Colonic mucosa (tissue), 4 donors: ENCODE measurements at regions not wholly inside any gene's neighbourhood (a gene's known extent, or its start where the extent isn't known, plus 50 kb on each side); places are given as distances from the start of the nearest gene placed in this dataset.

Source experiments
- DNase-seq: peaks from one replicate; pipeline ENCODE4 v3.0.0-alpha.2; 2020
- H3K27ac ChIP-seq: fragments of 200-600 bp; one replicate; pipeline ENCODE4 v1.8.0; 2021
- H3K27me3 ChIP-seq: fragments of 200-600 bp; one replicate; pipeline ENCODE4 v1.8.0; 2021
- H3K36me3 ChIP-seq: fragments of 200-600 bp; one replicate; pipeline ENCODE4 v1.8.0; 2021
- H3K4me1 ChIP-seq: fragments of 200-600 bp; one replicate; pipeline ENCODE4 v1.8.0; 2021; ENCODE audit warnings: mild to moderate bottlenecking
- H3K4me3 ChIP-seq: fragments of 200-600 bp; one replicate; pipeline ENCODE4 v1.8.0; 2021
- H3K9ac ChIP-seq, 2 donors: one replicate each; pipeline ENCODE4 v1.7.0; 2013; ENCODE audit warnings: control low read depth in 2 of 2, low read depth in 2 of 2, low read length in 2 of 2
- H3K9me3 ChIP-seq: fragments of 200-600 bp; one replicate; pipeline ENCODE4 v1.8.0; 2021
- intact Hi-C: fragments of 100-400 bp; cut with DNase I; formaldehyde crosslinking; loops from one replicate; pipeline ENCODE4 v1.14.1; 2022
- TF ChIP-seq, protein P1 (sequence below): fragments of 200-600 bp; IDR thresholded peaks from one replicate; pipeline ENCODE4 v1.8.0; 2022; ENCODE audit warnings: antibody characterized with exemption, mild to moderate bottlenecking
- donor health status: healthy.
- donor health status: DM: no; HTN: no; CAD: no.
- donor health status: DM: no; HTN: no; CAD: no.

DNA sequence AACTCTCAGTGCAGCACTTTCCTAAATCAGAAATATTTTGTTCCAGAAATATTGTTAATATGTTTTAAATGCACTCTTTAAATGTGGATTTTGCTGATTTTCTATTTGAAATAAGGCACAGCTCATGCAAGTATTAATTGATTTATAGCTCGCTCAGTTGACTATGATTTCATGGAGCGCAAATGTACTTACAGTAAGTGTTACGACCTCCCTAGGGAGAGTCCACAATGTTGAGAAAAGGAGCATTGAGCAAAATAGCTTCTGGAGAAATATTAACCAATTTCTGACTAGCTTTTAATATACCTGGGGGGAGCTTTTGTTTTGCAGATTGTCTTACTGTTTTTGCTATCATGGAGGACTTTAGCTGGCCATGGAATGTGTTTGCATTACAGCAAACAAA, 1687.5 kb downstream of the STIM2 start:
- Histone ChIP-seq H3K4me3 (no peak overlapping the region), H3K27me3 (no peaks in the 10 kb centered on the region), H3K9ac (no peak overlapping the region), H3K4me1 (no peaks in the 10 kb centered on the region), H3K9me3 (no peaks in the 10 kb centered on the region), H3K27ac (no peak overlapping the region), H3K36me3 (no peaks in the 10 kb centered on the region)
- intact Hi-C loops, result no loop called here
- no peak for DNase-seq
- TF ChIP-seq, protein P1, sequence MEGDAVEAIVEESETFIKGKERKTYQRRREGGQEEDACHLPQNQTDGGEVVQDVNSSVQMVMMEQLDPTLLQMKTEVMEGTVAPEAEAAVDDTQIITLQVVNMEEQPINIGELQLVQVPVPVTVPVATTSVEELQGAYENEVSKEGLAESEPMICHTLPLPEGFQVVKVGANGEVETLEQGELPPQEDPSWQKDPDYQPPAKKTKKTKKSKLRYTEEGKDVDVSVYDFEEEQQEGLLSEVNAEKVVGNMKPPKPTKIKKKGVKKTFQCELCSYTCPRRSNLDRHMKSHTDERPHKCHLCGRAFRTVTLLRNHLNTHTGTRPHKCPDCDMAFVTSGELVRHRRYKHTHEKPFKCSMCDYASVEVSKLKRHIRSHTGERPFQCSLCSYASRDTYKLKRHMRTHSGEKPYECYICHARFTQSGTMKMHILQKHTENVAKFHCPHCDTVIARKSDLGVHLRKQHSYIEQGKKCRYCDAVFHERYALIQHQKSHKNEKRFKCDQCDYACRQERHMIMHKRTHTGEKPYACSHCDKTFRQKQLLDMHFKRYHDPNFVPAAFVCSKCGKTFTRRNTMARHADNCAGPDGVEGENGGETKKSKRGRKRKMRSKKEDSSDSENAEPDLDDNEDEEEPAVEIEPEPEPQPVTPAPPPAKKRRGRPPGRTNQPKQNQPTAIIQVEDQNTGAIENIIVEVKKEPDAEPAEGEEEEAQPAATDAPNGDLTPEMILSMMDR, result no peak

GRCh38 chr4:28548594-28548993, 1688.0 kb downstream of the STIM2 start:
- Histone ChIP-seq H3K36me3 (no peaks in the 10 kb centered on the region), H3K9ac (no peak overlapping the region), H3K4me3 (no peak overlapping the region), H3K4me1 (no peaks in the 10 kb centered on the region), H3K27me3 (no peaks in the 10 kb centered on the region), H3K27ac (no peak overlapping the region), H3K9me3 (no peaks in the 10 kb centered on the region)
- no peak for DNase-seq
- TF ChIP-seq, protein P1, result no peak
- intact Hi-C loops, result no loop called here

- no peaks in the 10 kb centered on the region for H3K36me3 ChIP-seq
- no peak overlapping the region for H3K27ac ChIP-seq
- H3K4me3 ChIP-seq, result no peak overlapping the region
- DNase-seq, result no peak
- TF ChIP-seq, protein P1, result no peak
- no peak overlapping the region for H3K9ac ChIP-seq
- no peaks in the 10 kb centered on the region for H3K27me3 ChIP-seq
- intact Hi-C loops, result no loop called here
- H3K4me1 ChIP-seq, result no peaks in the 10 kb centered on the region
- no peaks in the 10 kb centered on the region for H3K9me3 ChIP-seq
Measured at GRCh38 chr4:28555866-28556265, 1695.2 kb downstream of the STIM2 start.

DNA sequence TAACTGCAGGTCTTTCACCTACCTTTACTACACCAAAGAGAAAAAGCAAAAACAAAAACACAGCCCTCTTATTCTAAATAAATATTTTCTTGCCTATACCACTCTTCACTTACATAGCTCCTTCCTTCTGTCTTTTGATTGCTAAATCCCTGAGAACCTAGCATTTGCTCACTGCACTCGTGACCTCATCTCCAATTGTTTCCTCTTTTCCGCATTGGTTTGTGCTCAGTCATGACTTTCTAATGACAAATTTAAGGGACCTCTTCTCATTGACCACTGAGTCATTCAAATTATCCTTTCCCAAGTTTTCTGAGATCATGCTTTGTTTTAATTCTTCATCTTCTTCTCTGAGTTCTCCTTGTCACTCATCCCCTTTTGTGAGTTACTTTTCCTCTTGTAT, 1697.1 kb downstream of the STIM2 start:
- Histone ChIP-seq H3K4me1 (no peaks in the 10 kb centered on the region), H3K36me3 (no peaks in the 10 kb centered on the region), H3K9ac (no peak overlapping the region), H3K9me3 (no peaks in the 10 kb centered on the region), H3K27ac (no peak overlapping the region), H3K27me3 (no peaks in the 10 kb centered on the region), H3K4me3 (no peak overlapping the region)
- no peak for DNase-seq
- intact Hi-C loops, result no loop called here
- TF ChIP-seq, protein P1, result no peak

DNA sequence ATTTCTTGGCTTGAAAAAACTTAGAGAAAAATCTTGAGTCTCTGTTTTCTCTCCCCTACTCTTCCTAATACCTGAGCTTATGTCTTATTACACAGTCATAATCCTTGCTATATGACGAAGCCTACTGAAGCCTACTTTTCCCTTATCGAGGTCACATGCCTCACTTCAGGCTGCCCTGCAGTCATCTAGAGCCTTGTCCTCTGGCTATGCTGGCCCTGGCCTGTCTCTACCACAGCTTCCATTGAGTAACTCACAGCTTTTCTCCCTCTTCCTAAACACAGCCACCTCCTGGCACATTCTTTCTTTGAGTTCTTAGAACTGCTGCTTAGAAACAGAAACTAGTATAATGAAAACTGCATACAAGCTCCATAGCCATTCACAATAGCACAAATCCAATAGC, 1698.3 kb downstream of the STIM2 start:
- Histone ChIP-seq H3K27me3 (no peaks in the 10 kb centered on the region), H3K9me3 (no peaks in the 10 kb centered on the region), H3K4me3 (no peak overlapping the region), H3K4me1 (no peaks in the 10 kb centered on the region), H3K36me3 (no peaks in the 10 kb centered on the region), H3K9ac (no peak overlapping the region), H3K27ac (no peak overlapping the region)
- intact Hi-C loops, result no loop called here
- DNase-seq, result no peak
- TF ChIP-seq, protein P1, result no peak

DNA sequence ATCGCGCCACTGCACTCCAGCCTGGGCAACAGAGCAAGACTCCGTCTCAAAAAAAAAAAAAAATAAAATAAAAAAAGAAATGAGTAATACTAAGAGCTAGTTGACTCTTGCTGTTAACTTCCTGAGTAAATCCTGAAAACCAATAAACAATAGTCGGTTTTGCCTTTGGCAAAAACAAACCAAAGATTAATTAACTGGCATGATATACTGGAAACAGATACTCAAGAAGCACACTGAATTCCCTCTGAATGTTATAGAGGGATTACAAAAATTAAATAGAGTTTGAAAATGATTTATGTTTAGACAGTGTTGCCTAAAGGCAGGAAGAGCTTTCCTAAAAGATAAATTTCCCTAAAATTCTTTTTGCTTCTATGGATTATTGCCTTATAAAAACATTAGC, 1702.3 kb downstream of the STIM2 start:
- intact Hi-C loops, result no loop called here
- Histone ChIP-seq H3K27ac (no peak overlapping the region), H3K4me1 (no peaks in the 10 kb centered on the region), H3K27me3 (no peaks in the 10 kb centered on the region), H3K4me3 (no peak overlapping the region), H3K9ac (no peak overlapping the region), H3K36me3 (no peaks in the 10 kb centered on the region), H3K9me3 (no peaks in the 10 kb centered on the region)
- no peak for DNase-seq
- TF ChIP-seq, protein P1, result no peak
